SK-N-SH treated with all-trans-retinoic acid at 6 μM for 48 hours (cell line): ENCODE measurements at regions not wholly inside any gene's neighbourhood (a gene's known extent, or its start where the extent isn't known, plus 50 kb on each side); places are given as distances from the start of the nearest gene placed in this dataset.

ENCODE experiments used
- ATAC-seq: fragments of 200-7000 bp; cut with Tn5 transposase; 3 replicates; pipeline ENCODE4 v1.9.1; 2020; ENCODE audit warnings: mild to moderate bottlenecking, moderate library complexity
- ARNTL ChIP-seq: fragments of 450-650 bp; formaldehyde crosslinking; IDR thresholded peaks from 2 replicates; pipeline ENCODE4 v1.5.0; 2020; ENCODE audit warnings: low read depth, mild to moderate bottlenecking, moderate library complexity, borderline replicate concordance
- BACH2 ChIP-seq: fragments of 250-450 bp; sonication (Bioruptor Pico); IDR thresholded peaks from 2 replicates; pipeline ENCODE4 v1.9.0; 2021; ENCODE audit warnings: mild to moderate bottlenecking, borderline replicate concordance
- CREB5 ChIP-seq: fragments of 250-450 bp; sonication (Bioruptor Pico); IDR thresholded peaks from 2 replicates; pipeline ENCODE4 v1.5.1; 2020; ENCODE audit warnings: low read depth, mild to moderate bottlenecking, moderate library complexity
- CSDC2 ChIP-seq: fragments of 250-450 bp; sonication (Bioruptor Pico); IDR thresholded peaks from 2 replicates; pipeline ENCODE4 v1.5.0; 2020; ENCODE audit warnings: mild to moderate bottlenecking, moderate library complexity
- CSRNP3 ChIP-seq: fragments of 250-450 bp; sonication (Bioruptor Pico); IDR thresholded peaks from 2 replicates; pipeline ENCODE4 v1.5.1; 2021; ENCODE audit warnings: mild to moderate bottlenecking, moderate library complexity
- ESRRG ChIP-seq: fragments of 250-450 bp; sonication (Bioruptor Pico); IDR thresholded peaks from 2 replicates; pipeline ENCODE4 v1.6.1; 2021; ENCODE audit warnings: mild to moderate bottlenecking
- GLIS3 ChIP-seq: fragments of 250-450 bp; sonication (Bioruptor Pico); IDR thresholded peaks from 2 replicates; pipeline ENCODE4 v1.5.0; 2020; ENCODE audit warnings: mild to moderate bottlenecking, moderate library complexity
- ISL1 ChIP-seq: fragments of 250-450 bp; sonication (Bioruptor Pico); IDR thresholded peaks from 2 replicates; pipeline ENCODE4 v2.1.2; 2022; ENCODE audit warnings: mild to moderate bottlenecking, moderate library complexity
- POU6F1 ChIP-seq: fragments of 250-450 bp; sonication (Bioruptor Pico); IDR thresholded peaks from 2 replicates; pipeline ENCODE4 v1.8.0; 2021; ENCODE audit warnings: low read depth, mild to moderate bottlenecking, moderate library complexity, borderline replicate concordance
- PPARA ChIP-seq: fragments of 250-450 bp; sonication (Bioruptor Pico); IDR thresholded peaks from 2 replicates; pipeline ENCODE4 v1.5.0; 2020; ENCODE audit warnings: mild to moderate bottlenecking, borderline replicate concordance
- RARB ChIP-seq: fragments of 250-450 bp; sonication (Bioruptor Pico); IDR thresholded peaks from 2 replicates; pipeline ENCODE4 v1.8.0; 2021; ENCODE audit warnings: mild to moderate bottlenecking, moderate library complexity
- SNAI2 ChIP-seq: fragments of 250-450 bp; sonication (Bioruptor Pico); IDR thresholded peaks from 2 replicates; pipeline ENCODE4 v1.5.0; 2020; ENCODE audit warnings: mild to moderate bottlenecking, moderate library complexity
- TOX ChIP-seq: fragments of 250-450 bp; sonication (Bioruptor Pico); IDR thresholded peaks from 2 replicates; pipeline ENCODE4 v1.8.0; 2021; ENCODE audit warnings: mild to moderate bottlenecking, moderate library complexity, borderline replicate concordance
- TSHZ2 ChIP-seq: fragments of 250-450 bp; sonication (Bioruptor Pico); IDR thresholded peaks from 2 replicates; pipeline ENCODE4 v1.5.0; 2020; ENCODE audit warnings: mild to moderate bottlenecking, moderate library complexity
- ZC3H10 ChIP-seq: fragments of 250-450 bp; sonication (Bioruptor Pico); IDR thresholded peaks from 2 replicates; pipeline ENCODE4 v1.5.1; 2021; ENCODE audit warnings: mild to moderate bottlenecking, moderate library complexity
- ZFP3 ChIP-seq: fragments of 250-450 bp; sonication (Bioruptor Pico); IDR thresholded peaks from 2 replicates; pipeline ENCODE4 v1.5.0; 2020; ENCODE audit warnings: mild to moderate bottlenecking, moderate library complexity
- ZFP30 ChIP-seq: fragments of 450-650 bp; formaldehyde crosslinking; IDR thresholded peaks from 2 replicates; pipeline ENCODE4 v1.5.0; 2022; ENCODE audit warnings: mild to moderate bottlenecking, moderate library complexity
- ZNF565 ChIP-seq: fragments of 450-650 bp; formaldehyde crosslinking; conservative IDR thresholded peaks from 2 replicates; pipeline ENCODE4 v1.5.0; 2020; ENCODE audit warnings: low read depth, mild to moderate bottlenecking, moderate library complexity
- ZNF70 ChIP-seq: fragments of 450-650 bp; formaldehyde crosslinking; IDR thresholded peaks from 2 replicates; pipeline ENCODE4 v1.5.0; 2020; ENCODE audit warnings: mild to moderate bottlenecking, moderate library complexity

GRCh38 chr18:40613721-40614120 lies 1341.3 kb upstream of the PIK3C3 start:
- ATAC-seq = no peak
- no peak for TF ChIP-seq POU6F1
- TF ChIP-seq PPARA = no peak
- TF ChIP-seq CSDC2 (CRISPR knock-in tag) = no peak
- no peak for TF ChIP-seq ZNF70 (CRISPR knock-in tag)

GRCh38 chr18:40612356-40612755 lies 1342.7 kb upstream of the PIK3C3 start:
- ATAC-seq = no peak
- TF ChIP-seq TOX (CRISPR knock-in tag) (no peak), ZFP30 (CRISPR knock-in tag) (no peak), GLIS3 (CRISPR knock-in tag) (no peak), PPARA (no peak), ZNF565 (CRISPR knock-in tag) (no peak), SNAI2 (CRISPR knock-in tag) (no peak), RARB (CRISPR knock-in tag) (no peak), CSRNP3 (CRISPR knock-in tag) (no peak), POU6F1 (no peak), TSHZ2 (CRISPR knock-in tag) (no peak), BACH2 (CRISPR knock-in tag) (no peak), ZFP3 (CRISPR knock-in tag) (no peak), ARNTL (CRISPR knock-in tag) (no peak)

- TF ChIP-seq ZFP3 (CRISPR knock-in tag) (no peak), TOX (CRISPR knock-in tag) (no peak), ISL1 (no peak), ESRRG (CRISPR knock-in tag) (no peak), ZNF70 (CRISPR knock-in tag) (no peak), CSDC2 (CRISPR knock-in tag) (no peak), ZNF565 (CRISPR knock-in tag) (no peak), ZC3H10 (CRISPR knock-in tag) (no peak), RARB (CRISPR knock-in tag) (no peak), CREB5 (CRISPR knock-in tag) (no peak), POU6F1 (no peak), BACH2 (CRISPR knock-in tag) (no peak), TSHZ2 (CRISPR knock-in tag) (no peak), PPARA (no peak)
These were observed 1346.8 kb upstream of the PIK3C3 start for GRCh38 chr18:40608226-40608625.

More at GRCh38 chr18:40608226-40608625, 1346.8 kb upstream of the PIK3C3 start:
- ATAC-seq = no peak
